Stimulated activated naive CD8-positive, alpha-beta T cell treated with anti-CD3 and anti-CD28 coated beads, Interleukin-15, amount 100 ng/mL, for 72 hours (primary cell): ENCODE measurements at regions not wholly inside any gene's neighbourhood (a gene's known extent, or its start where the extent isn't known, plus 50 kb on each side); places are given as distances from the start of the nearest gene placed in this dataset.
A peak's percentile ranks its signal among the peaks of the same experiment; 100 is the strongest.

Experiments
- ATAC-seq: fragments of 150-1000 bp; cut with Tn5 transposase; 2 replicates; pipeline ENCODE4 v1.10.0; 2021; ENCODE audit warnings: mild to moderate bottlenecking, moderate library complexity
- DNase-seq, 2 donors: peaks; one replicate each; pipeline ENCODE4 v3.0.0; 2021 to 2022
- H3K27ac Mint-ChIP-seq, 2 donors: one replicate each; pipeline ENCODE4 v1.8.0; 2022; ENCODE audit warnings: mild to moderate bottlenecking in 2 of 2, mixed read lengths in 2 of 2, moderate library complexity in 2 of 2
- H3K27me3 Mint-ChIP-seq: one replicate; pipeline ENCODE4 v1.8.0; 2022; ENCODE audit warnings: mixed read lengths
- H3K4me1 Mint-ChIP-seq: one replicate; pipeline ENCODE4 v1.8.0; 2022; ENCODE audit warnings: mild to moderate bottlenecking, mixed read lengths
- H3K4me3 Mint-ChIP-seq, 2 donors: one replicate each; pipeline ENCODE4 v1.8.0; 2022; ENCODE audit warnings: mild to moderate bottlenecking in 2 of 2, mixed read lengths in 2 of 2, moderate library complexity in 1 of 2
- H3K9me3 Mint-ChIP-seq, 2 donors: one replicate each; pipeline ENCODE4 v1.8.0; 2022; ENCODE audit warnings: mixed read lengths in 2 of 2

DNA sequence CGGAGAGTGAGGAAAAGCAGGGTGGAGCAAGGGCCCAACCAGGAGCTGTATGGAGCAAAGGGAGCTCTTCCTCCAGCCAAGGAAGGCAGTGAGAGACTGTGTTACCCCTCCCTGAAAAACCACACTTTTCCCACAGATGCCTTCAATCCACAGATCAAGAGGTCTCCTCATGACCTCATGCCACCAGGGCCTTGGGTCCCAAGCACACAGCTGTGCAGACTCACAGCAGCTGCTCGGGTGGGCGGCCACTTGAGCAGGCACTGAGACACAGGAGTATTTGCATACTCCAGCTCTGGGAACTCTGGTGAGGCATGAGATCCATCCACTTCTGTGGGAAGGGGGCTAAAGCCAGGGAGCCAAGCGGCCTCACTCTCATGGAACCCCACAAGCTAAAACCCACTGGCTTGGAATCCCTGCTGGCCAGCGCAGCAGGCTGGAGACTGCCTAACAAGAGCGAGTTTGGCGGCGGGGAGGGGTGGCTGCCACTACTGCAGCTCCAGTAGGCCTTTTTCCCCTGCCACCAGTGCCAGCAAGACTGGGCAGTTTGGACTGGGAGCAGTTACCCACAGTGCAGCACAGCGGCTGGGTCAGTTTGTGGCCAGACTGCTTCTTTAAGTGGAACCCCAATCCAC is 880.6 kb upstream of the ARPP21 start:
- Mint-ChIP-seq H3K27me3 (no peaks in the 10 kb centered on the region), H3K4me3 (no peak overlapping the region), H3K27ac (no peak overlapping the region), H3K9me3 (peaks cover 5 to 21% of the 10 kb centered on the region in 2 donors), H3K4me1 (no peaks in the 10 kb centered on the region)
- ATAC-seq (no peak), DNase-seq (no peak)

DNA sequence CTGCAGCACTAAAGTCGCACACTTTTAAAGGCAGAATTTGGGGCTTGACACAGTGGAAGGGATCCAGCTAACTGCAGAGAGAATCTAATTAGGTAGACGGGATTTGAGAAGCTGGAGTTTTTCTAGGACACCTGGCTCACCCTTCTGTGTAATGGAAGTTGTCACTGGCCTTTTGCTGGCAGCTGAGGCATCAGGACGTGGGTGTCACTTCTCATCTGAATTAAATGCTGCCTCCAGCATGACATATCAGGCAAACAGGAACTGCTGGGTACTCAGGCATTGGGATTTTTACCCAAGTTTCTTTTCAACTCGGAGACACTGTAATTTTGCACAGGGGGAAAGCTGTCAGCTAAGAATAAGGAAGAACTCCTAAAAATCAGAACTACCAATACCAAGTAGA is 861.9 kb upstream of the ARPP21 start:
- DNase-seq = no peak
- no peak for ATAC-seq
- Mint-ChIP-seq H3K27ac (peak overlapping the region in 1 of 2 donors; percentile 24), H3K4me3 (no peak overlapping the region), H3K9me3 (peaks cover 0 to 7% of the 10 kb centered on the region in 2 donors), H3K4me1 (no peaks in the 10 kb centered on the region), H3K27me3 (no peaks in the 10 kb centered on the region)

DNA sequence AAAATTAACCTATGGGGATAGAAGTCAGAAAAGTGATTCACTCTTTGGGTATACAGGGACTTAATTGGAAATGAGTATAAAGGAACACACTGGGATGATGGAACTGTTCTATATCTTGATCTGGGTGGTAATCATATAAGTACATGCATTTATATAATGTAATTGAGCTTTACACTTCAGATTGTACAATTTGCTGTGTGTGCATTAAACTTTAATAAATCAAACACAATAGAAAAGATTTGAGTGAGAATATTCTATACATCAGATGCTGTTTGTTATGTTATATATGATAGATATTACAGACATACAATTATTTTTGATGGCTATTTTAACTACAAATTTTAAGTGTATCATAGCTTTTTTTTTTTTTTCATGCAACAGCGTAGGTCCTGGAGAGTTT is 860.2 kb upstream of the ARPP21 start:
- no peak for ATAC-seq
- Mint-ChIP-seq H3K9me3 (no peaks in the 10 kb centered on the region), H3K27me3 (no peaks in the 10 kb centered on the region), H3K4me3 (no peak overlapping the region), H3K27ac (no peak overlapping the region), H3K4me1 (no peaks in the 10 kb centered on the region)
- DNase-seq = no peak

DNA sequence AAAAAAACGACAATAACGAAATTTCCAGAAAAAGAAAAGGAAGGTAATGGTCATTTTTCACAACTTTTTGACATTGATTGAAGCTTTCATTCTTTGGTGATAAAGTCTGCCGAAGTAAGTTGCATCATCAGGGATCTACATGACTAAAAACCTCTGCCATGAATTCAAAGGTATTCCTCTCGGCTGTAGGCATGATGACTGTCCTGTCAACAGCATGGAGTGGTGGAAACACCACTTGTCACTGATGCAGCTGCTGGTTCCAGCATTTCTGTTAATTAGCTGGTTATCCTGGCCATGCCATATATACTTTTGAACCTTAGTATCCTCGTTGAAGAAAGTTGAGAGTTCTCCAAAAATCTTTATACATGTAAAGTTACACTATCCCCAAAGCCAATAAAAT is 859.0 kb upstream of the ARPP21 start:
- Mint-ChIP-seq H3K9me3 (no peaks in the 10 kb centered on the region), H3K4me1 (no peaks in the 10 kb centered on the region), H3K27me3 (no peaks in the 10 kb centered on the region), H3K27ac (no peak overlapping the region), H3K4me3 (no peak overlapping the region)
- DNase-seq (no peak), ATAC-seq (no peak)

DNA sequence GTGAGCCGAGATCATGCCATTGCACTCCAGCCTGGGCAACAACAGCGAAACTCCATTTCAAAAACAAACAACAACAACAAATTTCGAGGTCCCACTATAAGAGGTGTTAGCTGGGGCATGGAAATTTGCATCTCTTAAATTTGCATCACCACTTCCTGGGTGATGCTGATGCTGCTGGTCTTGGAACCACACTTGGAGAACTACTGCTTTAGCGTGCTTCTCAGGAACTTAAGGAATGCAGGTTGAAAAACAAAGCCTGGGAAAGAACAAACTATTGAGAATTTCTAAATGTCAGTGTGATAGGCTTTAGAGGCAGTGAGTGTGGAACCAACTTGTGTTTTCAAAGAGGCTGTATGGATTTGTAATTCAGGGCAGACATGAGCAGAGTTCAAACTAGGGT is 858.4 kb upstream of the ARPP21 start:
- Mint-ChIP-seq H3K4me3 (no peak overlapping the region), H3K9me3 (no peaks in the 10 kb centered on the region), H3K27ac (no peak overlapping the region), H3K4me1 (no peaks in the 10 kb centered on the region), H3K27me3 (no peaks in the 10 kb centered on the region)
- ATAC-seq (no peak), DNase-seq (no peak)

DNA sequence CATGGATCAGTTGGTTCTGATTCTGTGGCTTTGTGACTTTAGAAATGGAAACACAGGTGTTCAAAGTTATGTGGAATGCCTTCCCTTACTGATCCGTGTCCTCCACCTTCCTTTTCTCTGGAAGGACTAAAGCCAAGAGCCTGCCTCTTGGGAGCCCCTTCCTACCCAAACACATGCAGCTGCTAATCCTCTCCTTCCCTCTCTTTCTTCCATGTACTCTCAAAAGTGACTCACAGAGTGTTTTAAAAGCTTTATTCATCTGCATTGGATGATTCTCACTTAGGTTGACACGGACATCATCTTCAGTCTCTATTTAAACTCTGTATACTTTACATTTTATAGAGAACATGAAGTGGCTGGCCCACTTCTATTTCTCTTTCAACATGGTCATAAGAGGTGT is 856.5 kb upstream of the ARPP21 start:
- ATAC-seq = no peak
- H3K4me3 Mint-ChIP-seq = no peak overlapping the region
- H3K27ac Mint-ChIP-seq = no peak overlapping the region
- DNase-seq = no peak
- H3K9me3 Mint-ChIP-seq = no peaks in the 10 kb centered on the region
- H3K4me1 Mint-ChIP-seq = no peaks in the 10 kb centered on the region
- no peaks in the 10 kb centered on the region for H3K27me3 Mint-ChIP-seq

DNA sequence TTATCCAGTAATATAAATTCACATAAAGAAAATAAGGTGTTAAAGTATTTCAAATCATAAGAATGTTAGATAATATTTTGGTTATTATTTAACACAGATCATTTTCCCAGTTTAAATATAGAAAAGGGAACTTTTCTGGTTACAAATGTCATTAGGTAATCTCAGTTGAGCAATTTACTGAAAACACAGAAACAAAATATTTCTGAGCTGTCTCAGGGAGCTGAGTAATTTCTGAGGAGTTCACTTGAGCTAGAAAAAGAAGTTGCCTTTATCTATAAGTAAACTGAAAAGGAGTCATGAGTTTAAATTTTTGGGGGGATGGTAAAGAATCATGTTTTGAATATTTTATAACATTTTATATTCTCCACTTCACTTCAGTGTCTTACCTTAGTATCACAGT is 855.4 kb upstream of the ARPP21 start:
- Mint-ChIP-seq H3K9me3 (no peaks in the 10 kb centered on the region), H3K4me3 (no peak overlapping the region), H3K4me1 (no peaks in the 10 kb centered on the region), H3K27me3 (no peaks in the 10 kb centered on the region), H3K27ac (no peak overlapping the region)
- ATAC-seq = no peak
- DNase-seq = no peak

DNA sequence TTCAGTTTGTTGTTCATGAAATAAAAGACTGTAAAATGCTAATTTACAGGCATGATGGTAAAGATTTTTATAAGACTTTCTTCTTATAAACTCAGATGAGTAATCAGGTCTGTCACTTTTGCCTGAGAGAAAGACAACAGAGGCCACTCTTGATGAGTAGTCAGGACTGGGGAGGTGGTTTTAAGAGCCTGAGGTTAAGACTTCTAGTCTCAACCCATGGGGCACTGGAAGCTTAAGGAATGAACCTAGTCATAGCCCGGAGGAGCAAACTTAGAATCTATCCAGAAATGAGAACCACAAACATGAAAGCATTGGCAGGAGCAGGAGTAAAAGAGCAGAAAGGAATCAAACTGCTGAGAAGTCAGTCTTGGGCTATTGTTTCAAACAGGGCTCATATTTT is 846.3 kb upstream of the ARPP21 start:
- ATAC-seq (no peak), DNase-seq (no peak)
- Mint-ChIP-seq H3K27ac (no peak overlapping the region), H3K4me3 (no peak overlapping the region), H3K27me3 (no peaks in the 10 kb centered on the region), H3K9me3 (peaks cover 0 to 6% of the 10 kb centered on the region in 2 donors), H3K4me1 (no peaks in the 10 kb centered on the region)

DNA sequence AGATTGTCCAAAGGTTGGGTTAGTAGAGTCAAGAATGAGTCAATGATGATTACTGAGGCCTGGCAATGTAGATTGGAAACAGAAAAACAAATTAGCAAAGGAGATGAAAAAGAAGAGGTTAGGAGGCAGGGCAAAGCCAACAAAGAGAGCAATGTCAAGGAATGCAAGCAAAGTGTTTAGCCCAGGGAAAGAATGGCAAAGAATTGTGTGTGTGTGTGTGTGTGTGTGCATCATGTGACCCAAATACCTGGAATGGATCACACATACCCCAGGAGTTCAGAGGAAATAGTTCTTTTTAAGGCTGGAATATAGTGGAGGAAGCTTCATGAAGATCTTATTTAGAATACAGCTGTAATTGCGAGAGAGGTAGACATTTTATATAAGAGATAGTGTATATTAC is 831.7 kb upstream of the ARPP21 start:
- ATAC-seq (no peak), DNase-seq (no peak)

DNA sequence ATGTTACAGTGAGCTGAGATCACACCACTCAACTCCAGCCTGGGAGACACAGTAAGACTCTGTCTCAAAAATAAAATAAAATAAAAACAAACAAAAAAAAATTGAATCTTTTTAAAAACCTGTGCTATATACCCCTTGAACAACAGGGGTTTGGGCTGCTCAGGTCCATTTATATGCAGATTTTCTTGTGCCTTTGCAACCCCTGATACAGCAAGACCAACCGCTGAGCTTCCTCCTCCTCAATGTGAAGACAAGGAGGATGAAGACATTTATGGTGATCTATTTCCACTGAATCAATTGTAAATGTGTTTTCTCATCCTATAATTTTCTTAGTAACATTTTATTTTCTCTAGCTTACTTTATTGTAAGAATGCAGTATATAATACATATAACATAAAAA is 831.0 kb upstream of the ARPP21 start:
- Mint-ChIP-seq H3K27me3 (no peaks in the 10 kb centered on the region), H3K4me1 (no peaks in the 10 kb centered on the region), H3K27ac (no peak overlapping the region), H3K4me3 (no peak overlapping the region), H3K9me3 (no peaks in the 10 kb centered on the region)
- no peak for ATAC-seq
- DNase-seq = no peak

More for the DNA sequence above, 831.7 kb upstream of the ARPP21 start:
- Mint-ChIP-seq H3K4me3 (no peak overlapping the region), H3K9me3 (no peaks in the 10 kb centered on the region), H3K27me3 (no peaks in the 10 kb centered on the region), H3K4me1 (no peaks in the 10 kb centered on the region), H3K27ac (no peak overlapping the region)

DNA sequence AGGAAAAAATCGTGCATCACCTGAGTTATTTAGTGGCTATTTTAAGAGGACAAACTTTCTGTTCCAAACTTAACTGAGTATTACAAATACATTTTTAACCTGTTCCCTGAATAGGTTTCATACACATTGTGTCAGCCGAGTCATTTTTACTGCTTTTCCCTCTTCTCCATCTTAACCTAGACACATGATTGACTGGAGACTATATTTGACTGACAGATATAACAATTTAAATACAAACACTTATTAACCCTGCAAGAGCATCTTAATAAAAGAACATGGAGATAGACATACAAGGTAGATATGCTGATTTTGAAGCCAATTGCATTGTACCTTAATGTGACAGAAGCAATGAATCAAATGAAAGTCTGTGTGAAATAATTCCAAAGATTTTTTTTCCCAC is 810.5 kb upstream of the ARPP21 start:
- ATAC-seq (no peak), DNase-seq (no peak)
- Mint-ChIP-seq H3K4me3 (no peak overlapping the region), H3K4me1 (no peaks in the 10 kb centered on the region), H3K27ac (no peak overlapping the region), H3K9me3 (peaks cover 0 to 6% of the 10 kb centered on the region in 2 donors), H3K27me3 (no peaks in the 10 kb centered on the region)

DNA sequence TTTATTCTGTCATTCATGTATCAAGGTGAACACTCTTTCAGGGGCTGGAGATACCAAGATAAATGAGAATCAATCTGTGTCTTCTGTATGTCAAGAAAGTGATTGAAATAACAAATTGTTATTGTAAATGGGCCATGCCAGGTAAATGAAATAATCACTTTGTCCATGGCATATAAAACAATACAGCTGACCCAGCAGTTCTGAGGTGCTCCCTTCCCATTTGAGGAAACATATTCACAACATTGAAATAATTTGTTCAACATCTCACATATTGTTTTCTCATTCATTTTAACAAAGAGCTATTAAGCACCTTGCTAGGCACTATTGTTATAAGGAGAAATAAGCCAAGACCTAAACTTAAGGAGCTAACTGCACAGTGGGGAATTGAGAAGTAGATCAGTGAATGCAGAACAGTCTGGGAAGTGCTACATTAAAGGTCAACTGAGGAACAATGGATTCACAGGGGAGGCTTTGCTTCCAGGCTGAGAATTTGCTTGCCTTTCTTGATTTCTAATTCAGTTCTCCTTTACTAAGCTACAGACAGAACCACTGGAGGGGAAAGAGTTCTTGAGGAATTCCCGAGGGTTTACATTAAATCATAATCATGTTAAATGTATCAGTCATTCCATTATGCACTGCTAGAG is 806.3 kb upstream of the ARPP21 start:
- Mint-ChIP-seq H3K27ac (peak overlapping the region in 1 of 2 donors; percentile 46), H3K4me3 (no peak overlapping the region), H3K4me1 (no peaks in the 10 kb centered on the region), H3K9me3 (no peaks in the 10 kb centered on the region), H3K27me3 (no peaks in the 10 kb centered on the region)
- no peak for ATAC-seq
- no peak for DNase-seq

DNA sequence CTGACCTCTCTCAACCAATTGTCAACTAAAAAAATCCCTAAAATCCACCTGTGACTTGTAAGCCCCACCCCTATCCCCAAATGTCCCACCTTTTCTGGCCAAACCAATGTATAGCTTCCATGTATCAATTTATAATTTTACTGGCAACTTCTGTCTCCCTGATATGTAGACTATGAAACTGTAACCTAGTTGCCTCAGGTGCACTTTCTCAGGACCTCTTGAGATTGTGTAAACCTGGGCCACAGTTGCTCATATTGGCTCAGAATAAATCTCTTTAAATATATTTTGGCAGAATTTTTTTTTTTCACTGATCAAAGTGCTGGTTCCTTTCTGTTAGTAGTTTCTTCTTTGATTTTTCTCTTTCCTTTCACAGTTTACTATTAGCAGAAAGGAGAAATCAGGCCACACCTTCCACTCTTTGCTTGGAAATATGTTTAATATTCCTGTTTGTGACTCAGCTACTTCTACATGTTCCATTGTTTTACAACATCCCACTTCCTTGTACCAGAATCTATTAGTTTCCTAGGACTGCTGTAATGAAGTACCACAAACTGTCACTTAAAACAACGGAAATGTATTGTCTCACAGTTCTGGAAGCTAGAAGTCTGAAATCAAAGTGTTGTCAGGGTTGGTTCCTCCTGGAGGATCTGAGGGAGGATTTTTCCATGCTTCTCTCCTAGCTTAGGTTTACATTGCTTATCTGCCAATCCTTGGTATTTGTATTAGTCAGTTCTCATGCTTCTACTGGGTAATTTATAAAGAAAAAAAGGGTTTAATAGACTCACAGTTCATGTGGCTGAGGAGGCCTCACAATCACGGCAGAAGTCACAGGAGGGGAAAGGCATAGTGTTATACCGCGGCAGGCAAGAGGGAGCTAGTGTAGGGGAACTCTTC is 801.2 kb upstream of the ARPP21 start:
- Mint-ChIP-seq H3K4me1 (no peaks in the 10 kb centered on the region), H3K27me3 (no peaks in the 10 kb centered on the region), H3K4me3 (no peak overlapping the region), H3K9me3 (no peaks in the 10 kb centered on the region), H3K27ac (no peak overlapping the region)
- no peak for DNase-seq
- no peak for ATAC-seq

DNA sequence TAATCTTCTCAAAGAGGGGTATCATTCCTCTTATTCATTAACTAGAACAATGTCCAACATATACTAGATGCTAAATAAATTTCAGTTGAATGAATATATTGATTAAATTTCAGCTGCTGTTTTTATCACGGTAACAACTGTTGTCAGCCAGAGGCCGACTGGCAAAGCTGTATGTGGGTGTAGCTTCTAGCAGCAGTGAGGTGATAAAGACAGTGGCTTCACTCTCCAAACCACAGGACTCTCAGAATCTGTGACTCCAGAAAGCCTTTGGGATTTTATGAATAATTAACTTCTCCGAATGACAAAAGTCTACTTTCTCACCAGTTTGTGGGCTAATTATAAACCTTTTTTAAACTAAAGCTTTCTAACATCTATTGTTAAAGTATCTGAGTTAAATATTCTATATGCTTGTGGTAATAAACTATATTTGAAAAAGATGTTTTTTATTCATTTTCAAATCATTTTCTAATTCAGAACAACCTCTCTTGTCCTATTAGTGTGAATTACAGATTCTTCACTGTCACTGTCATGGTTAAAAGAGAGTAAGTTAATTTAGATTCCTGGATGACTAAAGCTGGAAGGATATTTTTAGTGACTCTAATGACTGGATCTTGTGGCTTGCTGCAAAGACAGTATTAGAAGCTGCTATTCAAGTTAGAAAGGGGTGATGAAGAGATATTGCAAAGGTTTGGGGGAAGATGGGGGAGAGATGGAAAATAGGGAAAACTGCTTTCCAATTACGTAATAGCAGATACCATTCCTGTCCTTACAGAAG is 796.4 kb upstream of the ARPP21 start:
- ATAC-seq (no peak), DNase-seq (no peak)
- Mint-ChIP-seq H3K9me3 (no peaks in the 10 kb centered on the region), H3K27me3 (no peaks in the 10 kb centered on the region), H3K4me1 (no peaks in the 10 kb centered on the region), H3K4me3 (no peak overlapping the region), H3K27ac (peak overlapping the region in 1 of 2 donors; percentile 81)

DNA sequence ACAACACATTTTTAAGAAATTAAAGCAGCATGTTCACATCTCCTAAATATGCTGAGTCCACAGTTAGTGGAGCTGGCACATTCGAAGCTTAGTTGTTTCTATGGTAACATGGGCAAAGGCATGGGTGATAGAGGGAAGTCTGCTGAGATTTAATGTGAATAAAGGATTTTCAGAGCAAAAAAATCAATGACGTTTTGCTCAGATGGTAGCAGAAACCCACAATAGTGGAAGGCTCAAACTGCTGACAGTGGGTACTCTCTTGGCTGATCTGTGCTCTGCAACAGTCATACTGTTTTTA is 795.1 kb upstream of the ARPP21 start:
- Mint-ChIP-seq H3K4me3 (no peak overlapping the region), H3K27me3 (no peaks in the 10 kb centered on the region), H3K27ac (no peak overlapping the region), H3K9me3 (no peaks in the 10 kb centered on the region), H3K4me1 (no peaks in the 10 kb centered on the region)
- DNase-seq = no peak
- ATAC-seq = no peak

DNA sequence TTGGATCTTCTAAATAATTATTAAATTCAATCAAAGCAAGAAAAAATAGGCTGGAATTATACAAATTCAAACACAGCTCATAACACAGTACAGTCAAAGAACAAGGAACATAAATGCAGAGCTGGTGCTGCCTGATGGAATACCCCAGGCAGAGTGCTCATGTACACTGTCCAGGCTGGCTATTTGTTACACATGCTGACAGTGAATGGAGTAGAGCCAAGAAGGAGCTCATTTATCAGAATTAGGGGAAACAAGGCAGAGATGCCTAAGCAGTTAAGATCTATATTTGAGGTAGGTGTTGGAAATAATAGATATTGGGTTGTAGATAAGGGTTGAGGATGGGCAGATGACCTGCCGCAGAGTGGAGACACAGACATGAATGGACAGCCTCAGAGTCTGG is 788.2 kb upstream of the ARPP21 start:
- no peak for DNase-seq
- H3K27me3 Mint-ChIP-seq = no peaks in the 10 kb centered on the region
- no peak overlapping the region for H3K4me3 Mint-ChIP-seq
- H3K4me1 Mint-ChIP-seq = no peaks in the 10 kb centered on the region
- H3K9me3 Mint-ChIP-seq = no peaks in the 10 kb centered on the region
- H3K27ac Mint-ChIP-seq = no peak overlapping the region
- ATAC-seq = peak; percentile 42
